ENCODE measurements at regions not wholly inside any gene's neighbourhood (a gene's known extent, or its start where the extent isn't known, plus 50 kb on each side); places are given as distances from the start of the nearest gene placed in this dataset.

GRCh38 chr14:50011242-50011641 lies 105.1 kb downstream of the VCPKMT start:
- TF ChIP-seq CTCF (IDR thresholded peaks at IDR 0.05) (no peak), POLR2A (IDR thresholded peaks at IDR 0.05) (no peak), POLR2AphosphoS5 (IDR thresholded peaks at IDR 0.05) (no peak)

Measured in prostate gland (tissue), 2 donors.